Fibroblast of lung (primary cell): ENCODE measurements at regions not wholly inside any gene's neighbourhood (a gene's known extent, or its start where the extent isn't known, plus 50 kb on each side); places are given as distances from the start of the nearest gene placed in this dataset.
"Not testable (repeated sequence)": the region's sequence is repeated elsewhere in the genome, so short reads cannot be mapped to it uniquely, and the experiment has no call there.

Experiments used
- CTCF ChIP-seq, 2 donors: IDR thresholded peaks in 1 of 2; conservative IDR thresholded peaks in 1 of 2; 1 replicate in 1 of 2; 2 replicates in 1 of 2; pipeline ENCODE4 v1.5.1; 2011 to 2012; ENCODE audit warnings: low read length in 2 of 2, control low read depth in 1 of 2, inconsistent platforms in 1 of 2, low read depth in 1 of 2, mild to moderate bottlenecking in 1 of 2
- EZH2 ChIP-seq: IDR thresholded peaks from 2 replicates; pipeline ENCODE4 v1.5.1; 2012; ENCODE audit warnings: low read length, control low read depth, mild to moderate bottlenecking; ENCODE audit errors: missing control alignments

- TF ChIP-seq EZH2; CTCF (conservative IDR thresholded peaks at IDR 0.05 in 1 of 2, IDR thresholded peaks at IDR 0.05 in 1 of 2; ENCODE audit: low read depth in 1 of 2, low read length in 2 of 2): not testable (repeated sequence)
Observed at GRCh38 chr6:3528081-3528671, 71.3 kb upstream of the SLC22A23 start.
